ENCODE measurements at regions not wholly inside any gene's neighbourhood (a gene's known extent, or its start where the extent isn't known, plus 50 kb on each side); places are given as distances from the start of the nearest gene placed in this dataset.

DNA sequence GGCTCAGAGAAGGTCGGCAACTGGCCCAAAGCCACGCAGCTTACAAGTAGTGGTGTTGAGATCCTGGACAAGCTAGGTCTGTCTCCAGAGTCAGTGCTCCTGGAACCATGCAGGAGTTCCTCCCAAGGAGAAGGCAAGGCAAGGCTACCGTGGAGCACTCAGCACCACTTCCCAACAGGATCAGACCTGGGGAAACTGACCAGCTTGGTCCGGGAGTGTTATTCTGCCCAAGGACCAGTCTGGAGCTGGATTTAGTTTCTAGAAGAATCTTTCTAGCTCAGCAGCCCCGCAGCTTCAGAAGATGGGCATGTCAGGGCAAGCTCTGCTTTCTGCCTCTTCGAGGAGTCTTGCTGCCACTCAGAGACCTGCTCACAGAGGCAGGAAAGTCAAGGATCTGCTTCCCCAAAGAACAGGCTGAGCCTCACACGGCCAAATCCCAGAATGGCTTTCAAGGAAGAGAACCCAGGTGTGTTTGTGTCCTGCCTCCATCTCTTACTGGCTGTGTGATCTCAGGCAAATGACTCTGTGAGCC is 302.8 kb downstream of the MATN1 start:
- DNase-seq (ENCODE audit: low read depth in 2 of 2): no peak

- no peak for DNase-seq (ENCODE audit: low read depth in 2 of 2)
Observed at GRCh38 chr1:30419831-30420230, 303.6 kb downstream of the MATN1 start.

GRCh38 chr1:30418939-30419720 is 304.3 kb downstream of the MATN1 start:
- DNase-seq (ENCODE audit: low read depth in 2 of 2): no peak

GRCh38 chr1:30418061-30418938 is 305.1 kb downstream of the MATN1 start:
- no peak for DNase-seq (ENCODE audit: low read depth in 2 of 2)

DNA sequence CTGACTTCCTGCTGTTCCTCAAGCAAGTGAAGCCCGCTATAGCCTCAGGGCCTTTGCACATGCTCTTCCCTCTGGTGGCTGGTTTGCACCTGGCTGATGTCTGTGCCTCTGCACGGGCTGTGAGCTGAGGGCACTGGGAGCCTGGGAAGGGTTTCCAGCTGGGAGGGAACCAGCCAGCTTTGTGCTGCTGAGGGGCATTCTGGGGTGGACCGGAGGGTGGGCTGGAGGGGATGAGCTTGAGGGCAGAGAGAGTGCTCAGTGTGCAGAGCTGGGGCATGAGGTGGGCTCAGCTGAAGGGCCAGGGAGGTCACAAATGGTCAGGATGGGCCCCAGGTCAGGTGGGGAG is 305.7 kb downstream of the MATN1 start:
- no peak for DNase-seq (ENCODE audit: low read depth in 2 of 2)

DNA sequence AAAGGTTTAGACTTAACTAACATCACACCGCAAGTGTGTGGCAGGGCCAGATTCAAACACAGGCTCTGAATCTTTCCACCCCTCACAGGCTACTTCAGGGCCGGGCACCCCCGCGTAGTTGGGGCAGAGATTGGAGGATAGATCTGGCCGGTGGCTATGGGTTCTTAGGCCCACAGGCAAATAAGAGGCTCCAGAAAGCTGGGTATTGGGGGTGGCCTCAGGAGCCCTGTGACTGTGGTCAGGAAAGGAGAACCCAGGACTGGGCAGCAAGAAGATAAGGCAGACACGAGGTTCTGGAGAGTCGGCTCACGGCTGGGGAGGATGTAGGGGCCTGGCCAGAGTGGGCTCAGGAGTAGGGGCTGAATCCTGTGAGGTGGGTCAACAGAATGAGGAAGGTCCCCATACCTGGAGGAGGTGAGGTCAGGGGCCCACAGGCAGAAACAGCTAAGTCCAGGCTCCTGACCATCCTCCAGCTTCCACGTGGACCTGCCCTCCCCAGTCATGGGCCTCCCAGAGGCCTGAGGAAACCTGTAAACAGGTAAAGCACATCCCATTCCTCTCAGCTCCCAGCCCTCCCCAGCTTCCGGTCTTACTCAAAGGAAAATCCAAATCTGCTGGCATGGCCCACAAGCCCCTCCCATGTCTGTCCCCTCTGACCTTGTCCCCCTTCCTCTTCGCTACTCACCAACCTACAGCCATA is 306.2 kb downstream of the MATN1 start:
- no peak for DNase-seq (ENCODE audit: low read depth in 2 of 2)

- no peak for DNase-seq (ENCODE audit: low read depth in 2 of 2)
Observed at GRCh38 chr1:30416221-30416820, 307.1 kb downstream of the MATN1 start.

- DNase-seq (ENCODE audit: low read depth in 2 of 2): no peak
Observed at GRCh38 chr1:30415171-30415940, 308.0 kb downstream of the MATN1 start.

GRCh38 chr1:30414851-30415165 is 308.6 kb downstream of the MATN1 start:
- DNase-seq (ENCODE audit: low read depth in 2 of 2): no peak

- no peak for DNase-seq (ENCODE audit: low read depth in 2 of 2)
Observed at GRCh38 chr1:30414086-30414850, 309.1 kb downstream of the MATN1 start.

GRCh38 chr1:30413606-30414005 is 309.8 kb downstream of the MATN1 start:
- DNase-seq (ENCODE audit: low read depth in 2 of 2): no peak

- DNase-seq (ENCODE audit: low read depth in 2 of 2): no peak
Observed at GRCh38 chr1:30413111-30413440, 310.3 kb downstream of the MATN1 start.

DNA sequence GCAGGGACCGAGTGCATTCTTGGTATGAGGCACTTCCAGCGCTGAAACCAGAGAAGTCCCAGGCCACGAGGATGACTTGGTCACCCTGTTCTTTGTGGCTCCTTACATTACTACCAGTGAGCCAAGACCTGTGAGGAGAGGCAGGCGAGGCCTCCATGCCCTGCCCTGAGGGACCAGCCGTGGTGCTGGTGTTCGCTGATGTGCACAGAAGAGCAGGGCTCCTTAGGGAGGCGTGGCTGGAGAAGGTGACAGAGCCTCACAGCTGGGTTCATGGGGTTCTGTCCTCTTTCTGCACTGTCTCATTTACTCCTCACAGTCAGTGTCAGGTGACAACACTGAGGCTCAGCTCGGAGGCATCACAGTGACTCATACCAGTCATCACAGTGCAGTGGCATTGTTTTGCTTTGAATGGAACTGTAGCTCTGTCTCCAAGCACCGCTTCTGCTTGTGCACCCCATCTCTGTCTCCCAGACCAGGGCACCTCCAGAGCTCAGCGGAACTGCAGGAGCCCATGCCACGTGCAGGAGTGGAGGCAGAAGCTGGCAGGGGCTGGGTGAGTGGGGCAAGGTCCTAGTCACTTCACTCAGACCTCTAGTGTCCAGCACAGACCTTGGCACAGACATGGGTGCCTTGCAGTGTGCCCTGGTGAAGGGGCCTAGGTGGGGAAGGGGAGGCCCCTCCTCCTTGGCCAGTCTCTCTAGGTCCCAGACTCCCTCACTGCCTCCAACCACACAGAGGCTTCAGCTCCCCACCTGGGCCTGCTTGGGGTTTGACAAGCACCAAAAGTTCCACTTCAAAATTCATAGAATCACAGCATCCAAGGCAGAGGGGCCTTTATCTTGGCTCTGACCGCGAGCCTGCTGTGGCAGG is 310.9 kb downstream of the MATN1 start:
- DNase-seq (ENCODE audit: low read depth in 2 of 2): no peak

DNA sequence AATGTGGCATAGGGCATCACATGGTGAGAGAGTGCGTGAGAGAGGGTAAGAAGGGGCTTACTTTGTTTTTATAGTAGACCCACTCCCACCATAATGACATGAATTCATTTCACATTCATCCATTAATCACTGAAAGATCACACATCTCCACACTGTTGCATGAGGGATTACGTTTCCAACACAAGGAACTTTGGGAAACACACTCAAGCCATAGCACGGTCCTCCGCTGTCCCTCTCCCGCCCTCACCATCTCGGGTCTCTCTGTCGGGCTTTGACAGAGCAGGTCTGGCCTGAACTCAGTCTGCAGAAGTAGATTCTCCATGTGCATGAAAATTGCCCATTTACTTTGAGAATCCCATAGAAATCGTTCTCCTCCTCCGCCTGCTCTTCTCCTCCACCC is 312.2 kb downstream of the MATN1 start:
- DNase-seq (ENCODE audit: low read depth in 2 of 2): no peak

DNA sequence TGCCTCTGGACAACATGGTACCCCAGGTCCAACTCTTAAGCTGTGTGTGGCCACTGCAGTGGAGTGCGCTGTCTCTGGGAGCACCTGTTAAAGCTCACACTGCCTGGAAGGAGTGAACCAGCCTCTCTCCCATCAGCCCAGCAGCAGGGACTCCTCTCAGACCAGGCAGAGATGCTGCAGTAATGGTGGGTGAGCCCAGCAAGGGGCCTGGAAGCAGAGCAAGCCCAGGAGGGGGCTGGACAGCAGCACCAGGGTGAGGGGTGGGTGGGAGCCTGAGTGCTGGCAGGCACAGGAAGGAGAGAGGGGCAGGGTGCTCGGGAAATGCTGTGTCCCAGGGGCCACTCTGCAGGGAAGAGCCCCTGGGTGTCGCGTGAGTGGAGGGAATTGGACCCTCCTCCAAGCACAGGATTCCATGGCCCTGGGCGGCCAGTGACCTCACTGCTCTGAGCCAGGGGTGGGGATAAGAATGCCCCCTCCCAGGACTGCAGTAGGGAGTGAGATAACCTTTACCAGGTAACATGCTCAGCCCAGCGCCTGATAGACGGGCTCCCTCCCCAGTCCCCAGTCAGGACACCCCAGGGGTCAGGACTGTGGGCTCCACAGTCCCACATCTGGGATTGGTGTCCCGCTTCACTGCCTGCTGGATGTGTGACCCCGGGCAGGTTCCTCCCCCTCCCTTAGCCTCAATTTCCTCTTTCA is 313.1 kb downstream of the MATN1 start:
- no peak for DNase-seq (ENCODE audit: low read depth in 2 of 2)

GRCh38 chr1:30409476-30410152 is 313.8 kb downstream of the MATN1 start:
- DNase-seq (ENCODE audit: low read depth in 2 of 2): no peak

DNA sequence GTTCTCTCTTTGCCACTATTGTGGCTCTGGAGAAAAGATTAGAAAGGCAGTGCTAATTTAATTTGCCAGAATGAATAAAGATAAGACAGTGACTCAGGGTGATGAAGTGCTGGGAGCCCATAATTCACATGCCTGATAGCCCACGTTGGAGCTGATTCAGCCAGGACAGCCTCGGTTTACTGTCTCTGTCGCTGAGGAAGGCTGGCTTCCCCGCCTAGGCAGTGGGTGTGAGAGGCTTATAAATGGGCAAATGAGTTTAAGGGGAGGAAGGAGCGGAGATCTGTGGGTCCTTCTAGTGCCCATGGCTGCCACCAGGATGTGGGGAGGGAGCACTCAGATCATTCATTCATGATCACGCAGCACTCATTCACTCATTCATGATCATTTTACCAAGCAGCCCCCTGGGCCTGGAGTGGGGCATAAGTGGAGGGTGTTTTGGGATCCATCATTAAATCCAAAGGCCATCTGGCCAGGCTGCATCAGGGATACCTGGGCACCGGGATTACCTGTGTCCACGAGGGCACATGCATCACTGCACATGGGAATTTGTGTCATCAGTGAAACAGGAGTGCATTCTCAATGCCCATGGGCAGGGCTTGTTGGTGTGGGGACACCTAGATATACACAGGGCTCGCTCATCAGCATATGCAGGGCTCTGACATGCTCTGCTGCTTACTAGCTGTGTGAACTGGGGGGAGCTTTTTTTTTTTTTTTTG is 315.4 kb downstream of the MATN1 start:
- no peak for DNase-seq (ENCODE audit: low read depth in 2 of 2)
